ENCODE measurements at regions not wholly inside any gene's neighbourhood (a gene's known extent, or its start where the extent isn't known, plus 50 kb on each side); places are given as distances from the start of the nearest gene placed in this dataset.
"Not testable (repeated sequence)": the region's sequence is repeated elsewhere in the genome, so short reads cannot be mapped to it uniquely, and the experiment has no call there.

- DNase-seq (ENCODE audit: low spot score), result not testable (repeated sequence)
Observed at GRCh38 chr6:71007298-71007697, 50.4 kb upstream of the B3GAT2 start.

DNA sequence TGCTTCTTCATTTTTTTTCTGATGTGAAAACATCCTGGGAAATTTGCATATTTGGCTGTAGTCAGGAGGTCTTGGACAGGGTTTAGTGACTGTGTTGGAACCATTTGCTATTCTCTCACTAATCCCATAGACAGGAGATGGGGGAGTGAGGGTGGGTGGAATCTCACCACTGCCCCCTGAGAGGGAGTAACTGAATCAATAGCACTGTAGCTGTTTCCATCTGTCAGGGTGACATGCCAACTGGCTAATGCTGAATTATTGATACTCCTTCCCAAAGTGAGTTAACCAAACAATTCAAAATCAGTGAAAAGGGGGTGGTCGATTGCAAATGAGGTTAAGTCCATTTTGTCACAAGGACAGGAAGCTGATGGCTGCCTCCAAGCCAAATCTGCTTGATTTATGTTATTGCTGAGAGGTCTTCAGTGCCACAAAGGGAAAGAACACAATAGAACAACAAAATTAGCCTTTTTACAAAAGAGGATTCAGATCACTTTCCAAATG, 55.1 kb upstream of the B3GAT2 start:
- DNase-seq (ENCODE audit: low spot score), result no peak

DNA sequence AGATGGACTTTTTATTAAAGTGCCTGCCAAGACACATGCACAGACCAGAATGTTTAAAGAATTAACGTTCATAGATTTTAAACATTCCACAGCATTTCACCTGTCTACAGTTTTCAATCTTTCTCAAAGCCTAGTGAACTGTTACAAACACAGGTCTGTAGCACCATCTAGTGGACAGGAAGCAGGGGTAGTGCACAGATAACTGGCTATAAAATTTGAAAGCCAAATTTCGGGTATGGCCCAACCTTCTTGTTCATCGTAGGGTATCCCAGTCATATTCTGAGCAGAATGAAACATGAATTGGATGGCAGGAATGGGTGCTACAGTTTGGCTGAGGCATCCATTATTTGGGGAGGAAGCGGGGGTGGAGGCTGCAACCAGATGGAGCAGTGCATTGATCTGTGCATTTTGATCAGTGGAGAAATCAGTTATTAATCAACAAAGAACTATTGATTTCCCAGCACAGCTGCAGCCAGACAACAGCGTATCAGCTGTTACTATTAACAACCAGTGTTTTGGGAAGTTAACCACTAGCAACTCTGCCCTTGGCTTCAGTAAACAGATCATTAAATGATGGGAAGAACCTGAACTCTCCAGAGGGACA, 56.1 kb upstream of the B3GAT2 start:
- peak; percentile 37 for DNase-seq (ENCODE audit: low spot score)

- no peak for DNase-seq (ENCODE audit: low spot score)
Observed at GRCh38 chr6:71015392-71015791, 58.5 kb upstream of the B3GAT2 start.

- no peak for DNase-seq (ENCODE audit: low spot score)
Observed at GRCh38 chr6:71028236-71028876, 71.5 kb upstream of the B3GAT2 start.

GRCh38 chr6:71028877-71029252, 72.0 kb upstream of the B3GAT2 start:
- DNase-seq (ENCODE audit: low spot score), result no peak

- DNase-seq (ENCODE audit: low spot score), result no peak
Observed at GRCh38 chr6:71029555-71029954, 72.7 kb upstream of the B3GAT2 start.

- no peak for DNase-seq (ENCODE audit: low spot score)
Observed at GRCh38 chr6:71031912-71032311, 75.1 kb upstream of the B3GAT2 start.

GRCh38 chr6:71033171-71033570, 76.3 kb upstream of the B3GAT2 start:
- no peak for DNase-seq (ENCODE audit: low spot score)

DNA sequence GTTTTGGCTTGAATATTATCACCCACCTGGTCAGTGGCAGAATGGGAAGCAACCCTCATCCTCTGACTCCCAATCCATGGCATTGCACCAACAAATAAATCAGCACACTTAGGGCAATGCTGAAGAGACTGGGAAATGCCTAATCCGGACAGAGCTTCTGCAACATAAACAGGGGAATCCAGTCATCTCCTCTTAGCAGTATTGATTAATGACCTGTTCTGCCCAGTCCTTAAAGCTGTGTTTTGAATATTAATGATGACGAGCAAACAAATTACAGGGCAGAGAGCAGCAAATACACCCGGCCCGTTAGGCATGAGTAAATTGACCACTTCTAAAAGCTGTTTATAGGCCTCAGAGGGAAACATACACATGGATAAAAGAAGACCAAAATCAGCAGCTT, 77.0 kb upstream of the B3GAT2 start:
- no peak for DNase-seq (ENCODE audit: low spot score)

DNA sequence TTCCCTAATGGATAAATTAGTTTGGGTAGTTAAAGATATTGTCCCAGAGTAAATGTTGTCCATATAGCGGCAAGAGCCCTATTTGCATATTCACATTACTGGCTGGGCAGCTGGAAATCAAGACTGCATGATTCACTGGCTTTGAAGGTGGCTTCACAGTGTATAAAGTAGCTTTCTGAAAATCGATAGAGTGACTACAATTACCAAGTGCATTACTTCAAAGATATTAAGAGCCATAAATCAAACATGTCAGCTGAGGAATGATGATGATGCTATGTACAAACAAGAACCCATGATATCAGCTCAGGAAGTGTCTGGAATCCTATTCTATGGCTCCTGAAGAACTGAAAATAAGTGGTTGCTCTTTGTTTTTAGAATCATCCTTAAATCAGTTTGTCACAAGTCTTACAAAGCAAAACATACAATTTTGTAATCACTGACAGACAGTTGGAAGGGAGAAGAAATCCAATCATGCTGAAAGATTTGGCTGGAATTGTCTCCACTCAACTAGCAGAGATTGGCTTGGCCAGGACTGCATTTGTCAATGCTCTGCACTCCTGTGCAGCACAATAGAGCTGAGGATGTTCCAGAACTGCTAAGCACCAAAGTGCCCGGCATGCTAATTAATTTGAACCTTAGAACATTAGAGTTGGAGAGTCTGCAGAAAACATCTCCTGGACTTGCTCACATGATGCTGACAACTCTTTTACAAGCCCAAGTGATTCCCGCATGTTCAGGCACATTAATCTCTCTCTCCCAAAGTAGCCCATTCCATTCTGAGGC, 77.9 kb upstream of the B3GAT2 start:
- no peak for DNase-seq (ENCODE audit: low spot score)

DNA sequence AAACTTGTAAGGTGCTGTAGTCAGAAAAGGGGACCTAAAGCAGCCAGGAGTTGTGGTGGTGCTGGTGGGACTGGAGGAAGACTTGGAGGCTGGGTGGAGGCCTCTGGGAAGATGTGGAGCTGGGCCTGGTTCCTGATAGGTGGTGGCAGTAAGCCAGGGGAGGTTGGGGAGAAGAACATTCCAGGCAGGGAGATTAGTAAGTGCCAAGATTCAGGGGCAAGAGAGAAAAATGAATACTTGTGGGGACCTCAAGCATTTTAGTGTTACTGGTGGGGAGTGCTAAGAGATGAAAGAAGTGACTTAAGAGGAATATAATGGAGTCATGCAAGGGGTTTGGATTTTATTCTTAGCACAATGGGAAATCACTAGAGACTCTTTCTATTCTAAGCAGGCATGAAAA, 79.0 kb upstream of the B3GAT2 start:
- no peak for DNase-seq (ENCODE audit: low spot score)

GRCh38 chr6:71038711-71039344, 82.0 kb upstream of the B3GAT2 start:
- DNase-seq (ENCODE audit: low spot score), result no peak

DNA sequence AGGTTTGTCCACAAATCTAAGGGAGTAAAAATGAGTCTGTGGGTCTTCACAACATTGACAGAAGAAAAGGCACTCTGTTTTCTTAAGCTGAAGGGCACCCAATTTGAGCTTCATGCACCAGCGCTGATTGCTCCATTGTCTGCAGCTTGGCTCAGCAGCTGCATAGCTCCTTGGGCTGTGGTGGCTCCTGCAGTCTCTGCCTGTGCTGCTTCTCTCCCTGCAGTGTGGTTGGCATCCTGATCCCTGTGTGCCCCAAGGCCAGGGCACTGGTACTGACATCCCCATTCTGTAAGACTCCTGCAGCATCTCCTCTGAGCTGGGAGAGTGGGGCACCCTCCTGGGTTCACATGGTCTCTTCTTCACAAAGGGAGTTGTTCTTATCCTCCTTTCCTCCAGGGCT, 83.2 kb upstream of the B3GAT2 start:
- no peak for DNase-seq (ENCODE audit: low spot score)

GRCh38 chr6:71040841-71041240, 84.0 kb upstream of the B3GAT2 start:
- DNase-seq (ENCODE audit: low spot score), result no peak

- DNase-seq (ENCODE audit: low spot score), result no peak
Observed at GRCh38 chr6:71043902-71044301, 87.0 kb upstream of the B3GAT2 start.

GRCh38 chr6:71044753-71045152, 87.9 kb upstream of the B3GAT2 start:
- DNase-seq (ENCODE audit: low spot score), result no peak

DNA sequence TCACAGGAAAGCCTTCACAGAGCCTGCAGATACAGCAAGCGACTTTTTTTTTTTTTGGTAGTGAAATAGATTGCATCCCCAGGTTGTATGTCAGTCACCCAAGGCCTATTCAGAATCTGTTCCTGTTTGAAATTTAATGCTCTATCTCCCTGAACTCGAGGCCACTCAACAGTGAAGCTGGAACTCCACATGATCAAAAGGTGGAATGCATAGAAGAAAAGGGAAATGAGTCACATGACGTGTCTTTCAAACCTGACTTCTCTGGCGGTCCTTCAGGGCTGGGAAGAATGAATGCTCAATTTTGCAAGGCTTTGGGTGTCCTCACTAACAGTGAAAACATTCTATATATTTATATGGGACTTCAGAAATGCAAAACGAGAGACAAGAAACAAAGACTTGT, 88.4 kb upstream of the B3GAT2 start:
- no peak for DNase-seq (ENCODE audit: low spot score)

GRCh38 chr6:71047417-71047816, 90.6 kb upstream of the B3GAT2 start:
- DNase-seq (ENCODE audit: low spot score), result no peak

GRCh38 chr6:71048320-71049164, 91.7 kb upstream of the B3GAT2 start:
- no peak for DNase-seq (ENCODE audit: low spot score)

DNA sequence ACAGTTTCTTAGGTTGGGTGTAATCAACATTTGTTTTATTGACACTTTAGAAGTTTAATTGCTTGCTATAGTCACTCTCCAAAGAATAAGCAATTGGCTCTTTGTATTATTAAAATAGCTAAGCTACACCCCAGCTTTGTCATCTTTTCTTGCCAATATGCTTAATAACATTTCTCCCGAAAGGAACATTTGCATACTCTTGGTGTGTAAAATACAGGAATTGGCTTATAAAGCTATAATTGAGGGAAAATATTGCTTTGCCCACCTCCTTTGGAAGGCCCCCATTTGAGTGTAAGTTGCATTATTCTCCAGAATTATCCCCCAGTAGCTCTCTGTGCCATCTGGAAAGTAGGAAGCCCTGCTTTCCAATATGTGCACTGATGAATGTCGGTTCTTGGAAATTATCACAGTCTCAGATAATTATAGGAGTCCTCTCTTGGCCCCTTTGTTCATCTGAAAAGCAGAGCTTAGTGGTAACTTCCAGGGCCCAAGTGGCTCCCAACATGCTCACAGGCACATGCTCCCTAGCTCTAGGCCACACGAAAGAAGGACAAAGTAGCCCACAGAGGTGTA, 92.4 kb upstream of the B3GAT2 start:
- no peak for DNase-seq (ENCODE audit: low spot score)
